Osteoblast (primary cell): ENCODE measurements at regions not wholly inside any gene's neighbourhood (a gene's known extent, or its start where the extent isn't known, plus 50 kb on each side); places are given as distances from the start of the nearest gene placed in this dataset.

ENCODE experiments used
- DNase-seq: peaks from one replicate; pipeline ENCODE4 v3.0.0; 2011; ENCODE audit warnings: low spot score, mixed read lengths; ENCODE audit not compliant: insufficient read length; ENCODE audit errors: missing footprints
- H2AFZ ChIP-seq: 2 replicates; pipeline ENCODE4 v1.6.0; 2011; ENCODE audit warnings: mild to moderate bottlenecking, low read length
- H3K27ac ChIP-seq: 2 replicates; pipeline ENCODE4 v1.5.1; 2011; ENCODE audit warnings: mild to moderate bottlenecking, low read depth, low read length, moderate library complexity
- H3K27me3 ChIP-seq: 2 replicates; pipeline ENCODE4 v1.6.0; 2012; ENCODE audit warnings: mild to moderate bottlenecking, control low read depth, inconsistent platforms, low read length, moderate library complexity; ENCODE audit not compliant: insufficient read depth
- H3K36me3 ChIP-seq: 2 replicates; pipeline ENCODE4 v1.5.1; 2011; ENCODE audit warnings: mild to moderate bottlenecking, low read length, control low read depth, moderate library complexity; ENCODE audit not compliant: insufficient read depth
- H3K4me1 ChIP-seq: 2 replicates; pipeline ENCODE4 v1.5.1; 2011; ENCODE audit warnings: mild to moderate bottlenecking, low read length, control low read depth, moderate library complexity; ENCODE audit not compliant: insufficient read depth
- H3K4me2 ChIP-seq: 2 replicates; pipeline ENCODE4 v1.6.0; 2011; ENCODE audit warnings: mild to moderate bottlenecking, low read length; ENCODE audit not compliant: insufficient read depth
- H3K4me3 ChIP-seq: fragments of 200-600 bp; sonication (generic); 3 replicates; pipeline ENCODE4 v1.5.1; 2012; ENCODE audit warnings: mild to moderate bottlenecking, low read length, inconsistent platforms; ENCODE audit not compliant: insufficient read depth
- H3K79me2 ChIP-seq: 2 replicates; pipeline ENCODE4 v1.6.0; 2012; ENCODE audit warnings: mild to moderate bottlenecking, low read length, control low read depth, inconsistent platforms; ENCODE audit not compliant: insufficient read depth
- H3K9me3 ChIP-seq: 2 replicates; pipeline ENCODE4 v1.5.1; 2011; ENCODE audit warnings: low read depth, low read length, control low read depth
- H4K20me1 ChIP-seq: 2 replicates; pipeline ENCODE4 v1.6.0; 2012; ENCODE audit warnings: mild to moderate bottlenecking, low read length, control low read depth; ENCODE audit not compliant: insufficient read depth
- CTCF ChIP-seq: IDR thresholded peaks from 2 replicates; pipeline ENCODE4 v1.5.1; 2011; ENCODE audit warnings: mild to moderate bottlenecking, low read depth, low read length, moderate library complexity; ENCODE audit errors: extremely low read depth

GRCh38 chrX:34716302-34716701 is 59.2 kb upstream of the TMEM47 start:
- Histone ChIP-seq H3K36me3 (no peaks in the 10 kb centered on the region), H3K27ac (no peak overlapping the region), H3K4me3 (no peak overlapping the region), H4K20me1 (no peaks in the 10 kb centered on the region), H3K9me3 (no peaks in the 10 kb centered on the region), H2AFZ (no peak overlapping the region), H3K27me3 (no peaks in the 10 kb centered on the region), H3K79me2 (no peaks in the 10 kb centered on the region), H3K4me1 (no peaks in the 10 kb centered on the region), H3K4me2 (no peak overlapping the region)
- no peak for TF ChIP-seq CTCF
- DNase-seq = no peak

- H4K20me1 ChIP-seq = no peaks in the 10 kb centered on the region
- H3K27me3 ChIP-seq = no peaks in the 10 kb centered on the region
- no peaks in the 10 kb centered on the region for H3K79me2 ChIP-seq
- H3K27ac ChIP-seq = no peak overlapping the region
- no peaks in the 10 kb centered on the region for H3K4me1 ChIP-seq
- no peak overlapping the region for H2AFZ ChIP-seq
- H3K4me3 ChIP-seq = no peak overlapping the region
- TF ChIP-seq CTCF = no peak
- H3K9me3 ChIP-seq = no peaks in the 10 kb centered on the region
- DNase-seq = no peak
- no peaks in the 10 kb centered on the region for H3K36me3 ChIP-seq
- H3K4me2 ChIP-seq = no peak overlapping the region
These were observed 77.3 kb upstream of the TMEM47 start for GRCh38 chrX:34734383-34734782.

- Histone ChIP-seq H3K4me1 (no peaks in the 10 kb centered on the region), H3K36me3 (no peaks in the 10 kb centered on the region), H3K27ac (no peak overlapping the region), H3K79me2 (no peaks in the 10 kb centered on the region), H3K4me3 (no peak overlapping the region), H3K27me3 (no peaks in the 10 kb centered on the region), H3K9me3 (no peaks in the 10 kb centered on the region), H3K4me2 (no peak overlapping the region), H4K20me1 (no peaks in the 10 kb centered on the region), H2AFZ (no peak overlapping the region)
- TF ChIP-seq CTCF = no peak
- DNase-seq = no peak
These were observed 87.4 kb upstream of the TMEM47 start for GRCh38 chrX:34744521-34744920.

GRCh38 chrX:34749896-34750295 is 92.8 kb upstream of the TMEM47 start:
- Histone ChIP-seq H3K36me3 (no peaks in the 10 kb centered on the region), H2AFZ (no peak overlapping the region), H3K9me3 (no peaks in the 10 kb centered on the region), H3K27me3 (no peaks in the 10 kb centered on the region), H4K20me1 (no peaks in the 10 kb centered on the region), H3K4me2 (no peak overlapping the region), H3K27ac (no peak overlapping the region), H3K79me2 (no peaks in the 10 kb centered on the region), H3K4me3 (no peak overlapping the region), H3K4me1 (no peaks in the 10 kb centered on the region)
- TF ChIP-seq CTCF = no peak
- no peak for DNase-seq
